H1 (cell line): ENCODE measurements at regions not wholly inside any gene's neighbourhood (a gene's known extent, or its start where the extent isn't known, plus 50 kb on each side); places are given as distances from the start of the nearest gene placed in this dataset.

ENCODE experiments used
- CTCF ChIA-PET: fragments of 300-600 bp; sonication (Branson Sonifier 250); formaldehyde crosslinking; loops from one replicate; lab custom pipeline; 2021; ENCODE audit not compliant: partially characterized antibody; lab: Charles Lee
- POLR2A ChIA-PET: fragments of 300-600 bp; sonication (Branson Sonifier 250); formaldehyde crosslinking; loops from one replicate; lab custom pipeline; 2021; ENCODE audit warnings: inconsistent platforms; ENCODE audit not compliant: partially characterized antibody; lab: Charles Lee
- DNase-seq, 2 experiments: peaks; one replicate each; pipeline versions ENCODE4 v3.0.0 to v3.0.0-alpha.2; 2010 to 2022; ENCODE audit warnings: low spot score in 2 of 2, low read depth in 1 of 2, mixed read lengths in 1 of 2
- FAIRE-seq: peaks from 2 replicates; lab custom pipeline; 2011; peaks lifted over from hg19 to GRCh38; lab: Jason Lieb, UNC
- H2AFZ ChIP-seq: 2 replicates; pipeline ENCODE4 v1.8.1; 2012; ENCODE audit warnings: low read length, inconsistent platforms
- H2AK5ac ChIP-seq: 2 replicates; pipeline ENCODE4 v1.6.1; 2013; ENCODE audit warnings: low read depth, low read length
- H2BK120ac ChIP-seq: replicated peaks from 2 replicates; pipeline ENCODE3; 2013; ENCODE audit warnings: low read depth, low read length, inconsistent platforms
- H2BK12ac ChIP-seq: 2 replicates; pipeline ENCODE4 v1.6.1; 2013; ENCODE audit warnings: low read depth, low read length
- H2BK15ac ChIP-seq: 2 replicates; pipeline ENCODE4 v1.6.1; 2013; ENCODE audit warnings: low read length
- H2BK20ac ChIP-seq: 2 replicates; pipeline ENCODE4 v1.6.1; 2013; ENCODE audit warnings: low read length
- H2BK5ac ChIP-seq: 2 replicates; pipeline ENCODE4 v1.6.1; 2013; ENCODE audit warnings: low read depth, low read length
- H3K14ac ChIP-seq: 2 replicates; pipeline ENCODE4 v1.6.1; 2013; ENCODE audit warnings: inconsistent platforms; ENCODE audit not compliant: insufficient read length
- H3K18ac ChIP-seq: 2 replicates; pipeline ENCODE4 v1.6.1; 2013; ENCODE audit warnings: low read length; ENCODE audit errors: extremely low read depth
- H3K23ac ChIP-seq: 2 replicates; pipeline ENCODE4 v1.6.1; 2013; ENCODE audit warnings: inconsistent platforms; ENCODE audit not compliant: insufficient read length
- H3K23me2 ChIP-seq: 2 replicates; pipeline ENCODE4 v1.6.1; 2013; ENCODE audit warnings: low read depth, low read length
- H3K27ac ChIP-seq: 2 replicates; pipeline ENCODE4 v1.6.1; 2011; ENCODE audit warnings: low read depth, low read length, inconsistent platforms
- H3K27me3 ChIP-seq, 4 experiments: replicated peaks in 1 of 4; 1 replicate in 1 of 4; 2 replicates in 3 of 4; pipeline versions ENCODE4 v1.6.1 to v1.8.1; 2011 to 2013; ENCODE audit warnings: low read length in 3 of 4, mild to moderate bottlenecking in 3 of 4, inconsistent platforms in 2 of 4, mixed read lengths in 2 of 4, moderate library complexity in 1 of 4; ENCODE audit not compliant: control insufficient read depth in 3 of 4, insufficient read depth in 3 of 4; ENCODE audit errors: extremely low read depth in 1 of 4
- H3K36me3 ChIP-seq, 4 experiments: 2 replicates each; pipeline versions ENCODE4 v1.6.1 to v1.8.1; 2011 to 2013; ENCODE audit warnings: mild to moderate bottlenecking in 4 of 4, low read length in 3 of 4, moderate library complexity in 2 of 4, control low read depth in 1 of 4, inconsistent platforms in 1 of 4; ENCODE audit not compliant: insufficient read depth in 4 of 4, control insufficient read depth in 2 of 4
- H3K4ac ChIP-seq: replicated peaks from 2 replicates; pipeline ENCODE3; 2013; ENCODE audit warnings: low read length, low read depth, mixed read lengths, inconsistent platforms; ENCODE audit not compliant: insufficient read length
- H3K4me1 ChIP-seq, 4 experiments: replicated peaks in 1 of 4; 1 replicate in 1 of 4; 2 replicates in 3 of 4; pipeline versions ENCODE4 v1.6.1 to v1.8.1; 2011 to 2013; ENCODE audit warnings: low read length in 3 of 4, inconsistent platforms in 2 of 4, mixed read lengths in 1 of 4; ENCODE audit not compliant: insufficient read depth in 4 of 4, control insufficient read depth in 3 of 4
- H3K4me2 ChIP-seq, 2 experiments: 2 replicates each; pipeline versions ENCODE4 v1.6.1 to v1.8.1; 2011 to 2013; ENCODE audit warnings: low read depth in 2 of 2, low read length in 2 of 2, control low read depth in 1 of 2, inconsistent platforms in 1 of 2, mild to moderate bottlenecking in 1 of 2; ENCODE audit not compliant: insufficient read depth in 1 of 2
- H3K4me3 ChIP-seq, 4 experiments: fragments of 200-600, 300-600 bp in 1 of 4; sonication (generic), shearing (Covaris generic), sonication (Bioruptor Twin) in 1 of 4; 2 replicates each; pipeline versions ENCODE4 v1.5.1 to v1.8.1; 2011 to 2016; ENCODE audit warnings: low read length in 4 of 4, low read depth in 3 of 4, control low read depth in 2 of 4, inconsistent platforms in 2 of 4, mild to moderate bottlenecking in 2 of 4, mixed read lengths in 1 of 4, moderate library complexity in 1 of 4; ENCODE audit not compliant: insufficient read depth in 2 of 4; ENCODE audit errors: extremely low read depth in 1 of 4
- H3K56ac ChIP-seq: replicated peaks from 2 replicates; pipeline ENCODE3; 2013; ENCODE audit warnings: low read depth, mild to moderate bottlenecking, mixed read lengths, low read length, inconsistent platforms; ENCODE audit not compliant: insufficient read length
- H3K79me1 ChIP-seq: 2 replicates; pipeline ENCODE4 v1.6.1; 2013; ENCODE audit warnings: low read depth, low read length, control low read depth
- H3K79me2 ChIP-seq, 2 experiments: 2 replicates each; pipeline versions ENCODE4 v1.6.1 to v1.8.1; 2012 to 2013; ENCODE audit warnings: low read length in 2 of 2, mild to moderate bottlenecking in 2 of 2, inconsistent platforms in 1 of 2; ENCODE audit not compliant: insufficient read depth in 2 of 2, control insufficient read depth in 1 of 2
- H3K9ac ChIP-seq, 4 experiments: replicated peaks in 1 of 4; 1 replicate in 1 of 4; 2 replicates in 3 of 4; pipeline versions ENCODE4 v1.6.1 to v1.8.1; 2011 to 2013; ENCODE audit warnings: low read depth in 3 of 4, low read length in 3 of 4, control low read depth in 2 of 4, mild to moderate bottlenecking in 2 of 4, moderate library complexity in 2 of 4, inconsistent platforms in 1 of 4; ENCODE audit errors: extremely low read depth in 1 of 4
- H3K9me3 ChIP-seq, 2 experiments: 2 replicates each; pipeline versions ENCODE4 v1.6.1 to v1.8.1; 2012 to 2013; ENCODE audit warnings: mild to moderate bottlenecking in 2 of 2, moderate library complexity in 2 of 2, control low read depth in 1 of 2, inconsistent platforms in 1 of 2, low read depth in 1 of 2, low read length in 1 of 2, mixed read lengths in 1 of 2; ENCODE audit not compliant: insufficient read depth in 2 of 2
- H4K20me1 ChIP-seq, 2 experiments: replicated peaks in 1 of 2; 2 replicates each; pipeline versions ENCODE3 to v1.8.1; 2011 to 2013; ENCODE audit warnings: inconsistent platforms in 2 of 2, low read length in 2 of 2, mild to moderate bottlenecking in 1 of 2; ENCODE audit not compliant: insufficient read depth in 2 of 2, control insufficient read depth in 1 of 2
- H4K5ac ChIP-seq: 2 replicates; pipeline ENCODE4 v1.6.1; 2013; ENCODE audit warnings: low read length, low read depth, mixed read lengths, inconsistent platforms; ENCODE audit not compliant: insufficient read length
- H4K8ac ChIP-seq: 2 replicates; pipeline ENCODE4 v1.8.0; 2013; ENCODE audit warnings: mild to moderate bottlenecking, moderate library complexity, low read length, inconsistent platforms; ENCODE audit not compliant: insufficient read depth; ENCODE audit errors: extremely low read depth
- H4K91ac ChIP-seq: replicated peaks from 2 replicates; pipeline ENCODE3; 2013; ENCODE audit warnings: low read length, mixed read lengths, inconsistent platforms; ENCODE audit not compliant: insufficient read length
- BACH1 ChIP-seq: IDR thresholded peaks from 2 replicates; pipeline ENCODE4 v1.6.1; 2012; ENCODE audit warnings: low read length, improper control_type of control experiment
- BRCA1 ChIP-seq: IDR thresholded peaks from 2 replicates; pipeline ENCODE4 v1.6.1; 2012; ENCODE audit warnings: low read depth, low read length, improper control_type of control experiment
- FOSL1 ChIP-seq: IDR thresholded peaks from 2 replicates; pipeline ENCODE4 v1.6.1; 2011; ENCODE audit warnings: mild to moderate bottlenecking, low read depth, low read length, moderate library complexity; ENCODE audit not compliant: insufficient read depth
- GABPA ChIP-seq: IDR thresholded peaks from 2 replicates; pipeline ENCODE4 v1.6.1; 2011; ENCODE audit warnings: mild to moderate bottlenecking, low read length, moderate library complexity, borderline replicate concordance; ENCODE audit not compliant: insufficient read depth
- HDAC2 ChIP-seq, 2 experiments: fragments of 300-600 bp in 1 of 2; sonication (generic) in 1 of 2; IDR thresholded peaks; 2 replicates each; pipeline ENCODE4 v1.6.1; 2011 to 2012; ENCODE audit warnings: low read depth in 2 of 2, low read length in 2 of 2, mild to moderate bottlenecking in 2 of 2, moderate library complexity in 2 of 2, borderline replicate concordance in 1 of 2, inconsistent platforms in 1 of 2
- HDAC6 ChIP-seq: IDR thresholded peaks from one replicate; pipeline ENCODE4 v1.7.1; 2012; ENCODE audit warnings: low read depth, mild to moderate bottlenecking, inconsistent platforms, low read length, moderate library complexity
- KDM1A ChIP-seq: fragments of 200-600, 300-600 bp; sonication (generic); IDR thresholded peaks from 2 replicates; pipeline ENCODE4 v1.7.1; 2016; ENCODE audit warnings: mild to moderate bottlenecking, low read length, borderline replicate concordance
- POLR2A ChIP-seq, 2 experiments: IDR thresholded peaks; 1 replicate in 1 of 2; 2 replicates in 1 of 2; pipeline ENCODE4 v1.6.1; 2011; ENCODE audit warnings: low read depth in 2 of 2, low read length in 2 of 2, mild to moderate bottlenecking in 2 of 2; ENCODE audit errors: control extremely low read depth in 1 of 2
- POU5F1 ChIP-seq: IDR thresholded peaks from 2 replicates; pipeline ENCODE4 v1.6.1; 2011; ENCODE audit warnings: low read depth, mild to moderate bottlenecking, low read length, moderate library complexity
- RBBP5 ChIP-seq: IDR thresholded peaks from 2 replicates; pipeline ENCODE4 v1.7.1; 2012; ENCODE audit warnings: low read depth, mild to moderate bottlenecking, inconsistent platforms, low read length, moderate library complexity, borderline replicate concordance
- RXRA ChIP-seq: IDR thresholded peaks from 2 replicates; pipeline ENCODE4 v1.6.1; 2011; ENCODE audit warnings: low read depth, mild to moderate bottlenecking, low read length, moderate library complexity; ENCODE audit not compliant: insufficient read depth
- SIRT6 ChIP-seq: IDR thresholded peaks from one replicate; pipeline ENCODE4 v1.7.1; 2012; ENCODE audit warnings: low read length, inconsistent platforms
- SIX5 ChIP-seq: IDR thresholded peaks from 2 replicates; pipeline ENCODE4 v1.6.1; 2011; ENCODE audit warnings: mild to moderate bottlenecking, low read depth, low read length
- SRF ChIP-seq: IDR thresholded peaks from 2 replicates; pipeline ENCODE4 v1.6.1; 2011; ENCODE audit warnings: mild to moderate bottlenecking, low read depth, low read length, moderate library complexity
- YY1 ChIP-seq: IDR thresholded peaks from 2 replicates; pipeline ENCODE4 v1.6.1; 2011; ENCODE audit warnings: low read depth, mild to moderate bottlenecking, low read length
- WGBS, 2 experiments: shearing (Covaris generic) in 1 of 2; methylation state at CpG; one replicate each; pipeline versions ENCODE4 v1.1.6 to v1.1.7; 2013 to 2015; ENCODE audit warnings: low lambda C conversion rate in 2 of 2, mixed read lengths in 2 of 2, inconsistent platforms in 1 of 2, low coverage in 1 of 2, missing lambda C conversion rate in 1 of 2; ENCODE audit not compliant: insufficient replicate concordance in 2 of 2, insufficient coverage in 1 of 2, insufficient read length in 1 of 2; ENCODE audit errors: extremely low coverage in 1 of 2, missing lambda C conversion rate in 1 of 2; 5-methylcytosine and 5-hydroxymethylcytosine counted together

- Histone ChIP-seq H2BK20ac (no peak overlapping the region), H3K4me1 (peaks cover 0 to 6% (median 2%) of the 10 kb centered on the region in 4 experiments; a peak in 1 of 7 replicates), H4K91ac (no peak overlapping the region), H3K4me3 (no peak overlapping the region), H3K23me2 (no peaks in the 10 kb centered on the region), H3K4me2 (no peak overlapping the region), H3K27me3 (peaks cover 0 to 1% (median 0%) of the 10 kb centered on the region in 4 experiments; a peak in 1 of 7 replicates), H3K9ac (no peak overlapping the region), H3K4ac (no peak overlapping the region), H3K27ac (no peak overlapping the region), H2BK5ac (no peak overlapping the region), H3K9me3 (no peaks in the 10 kb centered on the region), H2BK120ac (no peak overlapping the region), H3K23ac (no peak overlapping the region), H3K18ac (no peak overlapping the region), H3K14ac (no peak overlapping the region), H3K56ac (no peak overlapping the region), H3K79me1 (no peaks in the 10 kb centered on the region), H2AFZ (no peak overlapping the region), H3K36me3 (no peaks in the 10 kb centered on the region), H2BK15ac (no peak overlapping the region), H3K79me2 (no peaks in the 10 kb centered on the region), H4K8ac (no peak overlapping the region), H2BK12ac (no peak overlapping the region), H2AK5ac (no peak overlapping the region), H4K20me1 (no peaks in the 10 kb centered on the region), H4K5ac (no peak overlapping the region)
- WGBS, 2 experiments = 88% methylated on average over 4 of the region's 4 CpGs; no CpG with 5 or more reads in 1 of the 2 experiments
- FAIRE-seq = no peak
- DNase-seq = no peak
- ChIA-PET POLR2A (interaction anchor here (0.6 kb wide), 1 partner anchor 235 kb away, joined by 5 read pairs; no protein-coding TSS in a partner anchor), CTCF (interaction anchor here (0.5 kb wide), 1 partner anchor 181 kb away, joined by 3 read pairs; no protein-coding TSS in a partner anchor)
- TF ChIP-seq RBBP5 (no peak), RXRA (no peak), KDM1A (no peak), SRF (no peak), SIRT6 (no peak), SIX5 (no peak), HDAC6 (no peak), GABPA (no peak), YY1 (no peak), BRCA1 (no peak), FOSL1 (no peak), POU5F1 (no peak), BACH1 (no peak), POLR2A (IDR thresholded peaks at IDR 0.05; ENCODE audit: control extremely low read depth in 1 of 2, low read depth in 2 of 2, low read length in 2 of 2) (no peak), HDAC2 (IDR thresholded peaks at IDR 0.05; ENCODE audit: borderline replicate concordance in 1 of 2, low read depth in 2 of 2, low read length in 2 of 2) (no peak)
These were observed 427.5 kb upstream of the NUDT12 start for GRCh38 chr5:103990064-103990463.
